Endothelial cell (in vitro differentiated cells): ENCODE measurements at regions not wholly inside any gene's neighbourhood (a gene's known extent, or its start where the extent isn't known, plus 50 kb on each side); places are given as distances from the start of the nearest gene placed in this dataset.

Source experiments
- DNase-seq: peaks from one replicate; pipeline ENCODE4 v3.0.0; 2021; ENCODE audit warnings: low spot score
- H3K27ac Mint-ChIP-seq: one replicate; pipeline ENCODE4 v1.8.0; 2021; ENCODE audit warnings: mixed read lengths, inconsistent platforms; ENCODE audit not compliant: unreplicated experiment
- H3K27me3 Mint-ChIP-seq: one replicate; pipeline ENCODE4 v1.8.0; 2021; ENCODE audit warnings: mild to moderate bottlenecking, moderate library complexity, mixed read lengths, inconsistent platforms; ENCODE audit not compliant: unreplicated experiment
- H3K36me3 Mint-ChIP-seq: one replicate; pipeline ENCODE4 v1.8.0; 2021; ENCODE audit warnings: mild to moderate bottlenecking, low read depth, mixed read lengths, inconsistent platforms; ENCODE audit not compliant: unreplicated experiment
- H3K4me1 Mint-ChIP-seq: one replicate; pipeline ENCODE4 v1.8.0; 2021; ENCODE audit warnings: mild to moderate bottlenecking, mixed read lengths, inconsistent platforms; ENCODE audit not compliant: unreplicated experiment
- H3K4me3 Mint-ChIP-seq: one replicate; pipeline ENCODE4 v1.8.0; 2021; ENCODE audit warnings: mild to moderate bottlenecking, mixed read lengths, inconsistent platforms; ENCODE audit not compliant: unreplicated experiment
- H3K9me3 Mint-ChIP-seq: one replicate; pipeline ENCODE4 v1.8.0; 2021; ENCODE audit warnings: mixed read lengths, inconsistent platforms; ENCODE audit not compliant: unreplicated experiment
- CTCF ChIP-seq: fragments of 200-600 bp; sonication (generic); IDR thresholded peaks from one replicate; pipeline ENCODE4 v1.5.0; 2021; ENCODE audit warnings: antibody characterized with exemption; ENCODE audit not compliant: unreplicated experiment

GRCh38 chr11:112392904-112393303, 132.2 kb upstream of the PLET1 start:
- TF ChIP-seq CTCF = no peak
- Mint-ChIP-seq H3K4me3 (no peak overlapping the region), H3K4me1 (peaks cover 17% of the 10 kb centered on the region), H3K9me3 (no peaks in the 10 kb centered on the region), H3K27me3 (peaks cover 3% of the 10 kb centered on the region), H3K27ac (no peak overlapping the region), H3K36me3 (no peaks in the 10 kb centered on the region)
- DNase-seq = no peak

GRCh38 chr11:112394304-112394703, 133.6 kb upstream of the PLET1 start:
- H3K27ac Mint-ChIP-seq = no peak overlapping the region
- no peaks in the 10 kb centered on the region for H3K9me3 Mint-ChIP-seq
- no peak overlapping the region for H3K4me3 Mint-ChIP-seq
- peaks cover 17% of the 10 kb centered on the region for H3K4me1 Mint-ChIP-seq
- TF ChIP-seq CTCF = no peak
- DNase-seq = no peak
- no peaks in the 10 kb centered on the region for H3K36me3 Mint-ChIP-seq
- peaks cover 3% of the 10 kb centered on the region for H3K27me3 Mint-ChIP-seq

GRCh38 chr11:112396076-112396475, 135.4 kb upstream of the PLET1 start:
- H3K27me3 Mint-ChIP-seq = peaks cover 3% of the 10 kb centered on the region
- TF ChIP-seq CTCF = no peak
- H3K9me3 Mint-ChIP-seq = no peaks in the 10 kb centered on the region
- no peak overlapping the region for H3K27ac Mint-ChIP-seq
- no peaks in the 10 kb centered on the region for H3K36me3 Mint-ChIP-seq
- H3K4me1 Mint-ChIP-seq = peaks cover 27% of the 10 kb centered on the region
- DNase-seq = no peak
- no peak overlapping the region for H3K4me3 Mint-ChIP-seq

- Mint-ChIP-seq H3K36me3 (no peaks in the 10 kb centered on the region), H3K4me3 (no peak overlapping the region), H3K4me1 (peaks cover 25% of the 10 kb centered on the region), H3K27me3 (no peaks in the 10 kb centered on the region), H3K27ac (no peak overlapping the region), H3K9me3 (no peaks in the 10 kb centered on the region)
- no peak for DNase-seq
- TF ChIP-seq CTCF = no peak
These were observed 138.3 kb upstream of the PLET1 start for GRCh38 chr11:112398798-112399478.

- Mint-ChIP-seq H3K27ac (no peak overlapping the region), H3K4me3 (no peak overlapping the region), H3K36me3 (no peaks in the 10 kb centered on the region), H3K9me3 (no peaks in the 10 kb centered on the region), H3K27me3 (no peaks in the 10 kb centered on the region), H3K4me1 (peaks cover 25% of the 10 kb centered on the region)
- TF ChIP-seq CTCF = no peak
- no peak for DNase-seq
These were observed 139.9 kb upstream of the PLET1 start for GRCh38 chr11:112400476-112401014.
